ENCODE measurements at regions not wholly inside any gene's neighbourhood (a gene's known extent, or its start where the extent isn't known, plus 50 kb on each side); places are given as distances from the start of the nearest gene placed in this dataset.

GRCh38 chr12:127342861-127343260 lies 924.1 kb upstream of the TMEM132C start (continued):
- no peak for TF ChIP-seq CHD7 (IDR thresholded peaks at IDR 0.05; ENCODE audit: insufficient replicate concordance, low read length)
- no peak for TF ChIP-seq SAP30 (IDR thresholded peaks at IDR 0.05; ENCODE audit: insufficient read depth, insufficient replicate concordance, low read length)
- no peak for TF ChIP-seq SP4 (IDR thresholded peaks at IDR 0.05; ENCODE audit: low read length)
- TF ChIP-seq CTCF (IDR thresholded peaks at IDR 0.05; ENCODE audit: control extremely low read depth in 1 of 3, insufficient read depth in 1 of 3, low read depth in 1 of 3, low read length in 3 of 3), result no peak
- no peak for TF ChIP-seq KDM1A (IDR thresholded peaks at IDR 0.05; ENCODE audit: borderline replicate concordance, low read length)
- TF ChIP-seq TAF1 (IDR thresholded peaks at IDR 0.05; ENCODE audit: low read depth, low read length), result no peak
- TF ChIP-seq BCL11A (IDR thresholded peaks at IDR 0.05; ENCODE audit: low read depth in 2 of 2, low read length in 2 of 2), result no peak
- TF ChIP-seq, protein P1, sequence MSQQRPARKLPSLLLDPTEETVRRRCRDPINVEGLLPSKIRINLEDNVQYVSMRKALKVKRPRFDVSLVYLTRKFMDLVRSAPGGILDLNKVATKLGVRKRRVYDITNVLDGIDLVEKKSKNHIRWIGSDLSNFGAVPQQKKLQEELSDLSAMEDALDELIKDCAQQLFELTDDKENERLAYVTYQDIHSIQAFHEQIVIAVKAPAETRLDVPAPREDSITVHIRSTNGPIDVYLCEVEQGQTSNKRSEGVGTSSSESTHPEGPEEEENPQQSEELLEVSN (IDR thresholded peaks at IDR 0.05), result no peak
